Mammary epithelial cell (primary cell): ENCODE measurements at regions not wholly inside any gene's neighbourhood (a gene's known extent, or its start where the extent isn't known, plus 50 kb on each side); places are given as distances from the start of the nearest gene placed in this dataset.

Source experiments
- CTCF ChIP-seq, 2 donors: IDR thresholded peaks in 1 of 2; conservative IDR thresholded peaks in 1 of 2; 2 replicates each; pipeline ENCODE4 v1.5.1; 2011 to 2012; ENCODE audit warnings: inconsistent platforms in 2 of 2, low read length in 2 of 2, mild to moderate bottlenecking in 2 of 2, control low read depth in 1 of 2, low read depth in 1 of 2; ENCODE audit not compliant: insufficient read depth in 1 of 2; ENCODE audit errors: extremely low read depth in 1 of 2
- EZH2 ChIP-seq: IDR thresholded peaks from 2 replicates; pipeline ENCODE4 v1.6.1; 2012; ENCODE audit warnings: low read length, inconsistent platforms, borderline replicate concordance

DNA sequence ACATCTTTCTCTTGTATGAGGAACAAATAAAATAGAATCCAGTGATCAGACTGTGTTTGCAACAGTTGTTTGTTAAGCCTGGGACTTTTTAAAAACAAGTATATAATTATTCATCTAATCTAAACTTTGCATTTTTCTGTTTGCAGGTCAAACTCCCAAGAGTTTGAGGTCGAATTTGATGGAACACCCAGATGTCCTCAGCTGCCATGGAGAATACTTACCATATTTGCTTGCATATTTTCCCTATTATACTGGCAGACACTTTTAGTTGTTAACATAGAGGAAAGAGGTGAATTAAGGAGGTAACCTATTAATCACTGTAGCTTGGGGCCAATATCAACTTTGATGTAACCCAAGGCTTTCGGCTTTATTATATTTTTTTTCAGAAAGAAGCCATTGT, 401.5 kb upstream of the DIPK2B start:
- TF ChIP-seq CTCF (conservative IDR thresholded peaks at IDR 0.05 in 1 of 2, IDR thresholded peaks at IDR 0.05 in 1 of 2; ENCODE audit: extremely low read depth in 1 of 2, insufficient read depth in 1 of 2, low read depth in 1 of 2, low read length in 2 of 2) = no peak
- TF ChIP-seq EZH2 = no peak
